Right lobe of liver (tissue), 6 donors: ENCODE measurements at regions not wholly inside any gene's neighbourhood (a gene's known extent, or its start where the extent isn't known, plus 50 kb on each side); places are given as distances from the start of the nearest gene placed in this dataset.

Experiments used
- ATAC-seq, 4 donors: fragments of 200-7000 bp; cut with Tn5 transposase; one replicate each; pipeline ENCODE4 v1.9.1; 2020; ENCODE audit warnings: mild to moderate bottlenecking in 4 of 4, moderate library complexity in 4 of 4
- DNase-seq, 3 donors: peaks; one replicate each; pipeline ENCODE4 v3.0.0-alpha.2; 2020
- H3K27ac ChIP-seq, 3 donors: fragments of 200-600 bp; one replicate each; pipeline ENCODE4 v1.8.0; 2022
- H3K27me3 ChIP-seq, 2 donors: fragments of 200-600 bp; one replicate each; pipeline ENCODE4 v1.8.0; 2022
- H3K36me3 ChIP-seq, 4 donors: fragments of 200-600 bp; sonication (generic) in 1 of 4; one replicate each; pipeline versions ENCODE4 v1.5.1 to v1.8.0; 2017 to 2022; ENCODE audit warnings: control low read depth in 1 of 4
- H3K4me1 ChIP-seq, 4 donors: fragments of 200-600 bp; sonication (generic) in 1 of 4; one replicate each; pipeline versions ENCODE4 v1.5.1 to v1.8.0; 2017 to 2022; ENCODE audit warnings: control low read depth in 1 of 4
- H3K4me3 ChIP-seq, 3 donors: fragments of 200-600 bp; one replicate each; pipeline ENCODE4 v1.8.0; 2022
- H3K9me3 ChIP-seq, 4 donors: fragments of 200-600 bp; sonication (generic) in 1 of 4; one replicate each; pipeline versions ENCODE4 v1.5.1 to v1.8.0; 2017 to 2022; ENCODE audit warnings: control low read depth in 1 of 4
- CTCF ChIP-seq, 4 donors: fragments of 200-600 bp in 3 of 4; fragments of 450-650 bp in 1 of 4; IDR thresholded peaks; one replicate each; pipeline versions ENCODE4 v1.5.1 to v1.8.0; 2016 to 2022; ENCODE audit warnings: antibody characterized with exemption in 4 of 4, mild to moderate bottlenecking in 2 of 4
- POLR2A ChIP-seq: fragments of 450-650 bp; IDR thresholded peaks from one replicate; pipeline ENCODE4 v1.6.1; 2017; ENCODE audit warnings: antibody characterized with exemption, mild to moderate bottlenecking
- WGBS: methylation state at CpG from one replicate; pipeline ENCODE4 v1.1.6; 2018; ENCODE audit warnings: low coverage, low lambda C conversion rate; ENCODE audit not compliant: insufficient coverage; ENCODE audit errors: missing lambda C conversion rate; 5-methylcytosine and 5-hydroxymethylcytosine counted together
- intact Hi-C, 2 donors: fragments of 100-400 bp; cut with DNase I; formaldehyde crosslinking; loops; one replicate each; pipeline versions ENCODE4 v1.11.2 to v1.14.1; 2022
- donor health status: DM: no; HTN: yes; CAD: no.
- donor health status: DM: no; HTN: no; CAD: no.
- donor health status: DM: no; HTN: no; CAD: no.
- donor health status: DM: no; HTN: yes; CAD: no.
- donor health status: DM: no; HTN: yes; CAD: no.

GRCh38 chr6:11891547-11891946 is 112.9 kb upstream of the ADTRP start:
- Histone ChIP-seq H3K9me3 (no peaks in the 10 kb centered on the region), H3K27ac (no peak overlapping the region), H3K27me3 (no peaks in the 10 kb centered on the region), H3K4me3 (no peak overlapping the region), H3K4me1 (no peaks in the 10 kb centered on the region), H3K36me3 (no peaks in the 10 kb centered on the region)
- ATAC-seq = no peak
- intact Hi-C loops = no loop called here
- TF ChIP-seq CTCF (IDR thresholded peaks at IDR 0.05) = no peak
- TF ChIP-seq POLR2A = no peak
- DNase-seq = no peak

- intact Hi-C loops = no loop called here
- no peak overlapping the region for H3K27ac ChIP-seq
- H3K9me3 ChIP-seq = no peaks in the 10 kb centered on the region
- no peaks in the 10 kb centered on the region for H3K36me3 ChIP-seq
- 89% methylated on average over 1 of the region's 1 CpG for WGBS
- H3K4me1 ChIP-seq = no peaks in the 10 kb centered on the region
- H3K4me3 ChIP-seq = no peak overlapping the region
- no peak for ATAC-seq
- no peaks in the 10 kb centered on the region for H3K27me3 ChIP-seq
- no peak for TF ChIP-seq POLR2A
- no peak for TF ChIP-seq CTCF (IDR thresholded peaks at IDR 0.05)
- no peak for DNase-seq
These were observed 112.2 kb upstream of the ADTRP start for GRCh38 chr6:11890849-11891248.

- TF ChIP-seq POLR2A = no peak
- no peak for TF ChIP-seq CTCF (IDR thresholded peaks at IDR 0.05)
- intact Hi-C loops = no loop called here
- no peak overlapping the region for H3K4me3 ChIP-seq
- no peaks in the 10 kb centered on the region for H3K4me1 ChIP-seq
- H3K9me3 ChIP-seq = no peaks in the 10 kb centered on the region
- H3K36me3 ChIP-seq = no peaks in the 10 kb centered on the region
- no peak for ATAC-seq
- DNase-seq = no peak
- H3K27me3 ChIP-seq = no peaks in the 10 kb centered on the region
- H3K27ac ChIP-seq = no peak overlapping the region
These were observed 111.6 kb upstream of the ADTRP start for GRCh38 chr6:11890209-11890608.

GRCh38 chr6:11889572-11889971 is 111.0 kb upstream of the ADTRP start:
- DNase-seq (no peak), ATAC-seq (no peak)
- Histone ChIP-seq H3K4me1 (no peaks in the 10 kb centered on the region), H3K36me3 (no peaks in the 10 kb centered on the region), H3K27ac (no peak overlapping the region), H3K4me3 (no peak overlapping the region), H3K9me3 (no peaks in the 10 kb centered on the region), H3K27me3 (no peaks in the 10 kb centered on the region)
- WGBS = 100% methylated on average over 3 of the region's 3 CpGs
- intact Hi-C loops = no loop called here
- TF ChIP-seq POLR2A = no peak

- Histone ChIP-seq H3K4me1 (no peaks in the 10 kb centered on the region), H3K36me3 (no peaks in the 10 kb centered on the region), H3K27ac (no peak overlapping the region), H3K4me3 (no peak overlapping the region), H3K27me3 (no peaks in the 10 kb centered on the region), H3K9me3 (no peaks in the 10 kb centered on the region)
- intact Hi-C loops = no loop called here
- no peak for DNase-seq
- WGBS = 80% methylated on average over 5 of the region's 5 CpGs
- TF ChIP-seq CTCF (IDR thresholded peaks at IDR 0.05) = no peak
- TF ChIP-seq POLR2A = no peak
- ATAC-seq = no peak
These were observed 110.1 kb upstream of the ADTRP start for GRCh38 chr6:11888727-11889126.
